ENCODE measurements at regions not wholly inside any gene's neighbourhood (a gene's known extent, or its start where the extent isn't known, plus 50 kb on each side); places are given as distances from the start of the nearest gene placed in this dataset.

DNA sequence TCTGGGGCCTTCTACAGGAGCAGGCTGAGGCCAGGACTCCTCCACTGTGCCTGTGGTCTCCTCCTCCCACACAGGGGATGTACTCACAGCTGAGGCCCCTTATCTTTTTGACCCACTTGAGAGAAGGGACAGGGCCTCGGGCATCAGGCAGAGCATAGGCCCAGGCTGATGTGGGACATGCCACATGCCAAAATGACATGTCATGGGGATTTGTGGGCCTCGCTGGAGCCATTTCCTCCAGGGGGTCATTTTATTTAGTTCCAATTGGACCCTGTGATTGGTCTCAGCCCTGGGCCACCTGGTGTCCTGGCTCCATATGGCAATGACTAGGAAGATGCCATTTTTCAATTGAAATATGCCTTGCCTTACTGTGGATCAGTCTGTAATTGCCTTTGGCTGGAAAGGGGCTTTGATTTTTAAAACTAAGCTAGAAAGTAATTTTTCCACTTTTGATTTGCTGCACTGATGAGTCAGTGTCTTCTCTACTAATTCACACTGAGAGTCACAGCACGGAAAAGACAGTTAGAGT, 171.1 kb upstream of the NAV2 start:
- no peak for DNase-seq (ENCODE audit: low spot score, unreplicated experiment)
- Mint-ChIP-seq H3K27ac (no peak overlapping the region), H3K4me1 (ENCODE audit: low read depth) (peaks cover under 1% of the 10 kb centered on the region), H3K27me3 (peaks cover 16% of the 10 kb centered on the region), H3K4me3 (ENCODE audit: low read depth) (no peak overlapping the region), H3K36me3 (ENCODE audit: insufficient read depth) (no peaks in the 10 kb centered on the region), H3K9me3 (ENCODE audit: low read depth) (no peaks in the 10 kb centered on the region)
- TF ChIP-seq, protein P1, sequence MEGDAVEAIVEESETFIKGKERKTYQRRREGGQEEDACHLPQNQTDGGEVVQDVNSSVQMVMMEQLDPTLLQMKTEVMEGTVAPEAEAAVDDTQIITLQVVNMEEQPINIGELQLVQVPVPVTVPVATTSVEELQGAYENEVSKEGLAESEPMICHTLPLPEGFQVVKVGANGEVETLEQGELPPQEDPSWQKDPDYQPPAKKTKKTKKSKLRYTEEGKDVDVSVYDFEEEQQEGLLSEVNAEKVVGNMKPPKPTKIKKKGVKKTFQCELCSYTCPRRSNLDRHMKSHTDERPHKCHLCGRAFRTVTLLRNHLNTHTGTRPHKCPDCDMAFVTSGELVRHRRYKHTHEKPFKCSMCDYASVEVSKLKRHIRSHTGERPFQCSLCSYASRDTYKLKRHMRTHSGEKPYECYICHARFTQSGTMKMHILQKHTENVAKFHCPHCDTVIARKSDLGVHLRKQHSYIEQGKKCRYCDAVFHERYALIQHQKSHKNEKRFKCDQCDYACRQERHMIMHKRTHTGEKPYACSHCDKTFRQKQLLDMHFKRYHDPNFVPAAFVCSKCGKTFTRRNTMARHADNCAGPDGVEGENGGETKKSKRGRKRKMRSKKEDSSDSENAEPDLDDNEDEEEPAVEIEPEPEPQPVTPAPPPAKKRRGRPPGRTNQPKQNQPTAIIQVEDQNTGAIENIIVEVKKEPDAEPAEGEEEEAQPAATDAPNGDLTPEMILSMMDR (IDR thresholded peaks at IDR 0.05; ENCODE audit: unreplicated experiment) = no peak

DNA sequence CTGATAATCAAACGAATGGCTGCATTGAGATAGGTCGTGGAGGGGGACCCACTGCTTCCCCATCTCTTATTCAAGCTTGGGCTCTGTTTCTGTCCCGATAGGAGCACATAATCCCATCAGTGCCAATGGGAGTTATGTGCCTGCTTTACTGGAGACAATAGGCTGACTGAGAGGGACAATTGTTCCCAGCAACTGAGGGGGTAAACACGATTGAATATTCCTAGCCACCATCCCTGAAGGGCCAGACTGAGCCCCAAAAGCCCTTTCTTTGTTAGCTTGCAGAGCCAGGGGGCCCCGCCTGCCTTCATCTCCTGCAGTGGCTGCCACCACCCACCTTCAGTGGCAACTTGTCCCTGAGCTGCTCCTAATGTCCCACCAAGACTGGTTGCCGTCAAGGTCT, 172.8 kb upstream of the NAV2 start:
- no peak for DNase-seq (ENCODE audit: low spot score, unreplicated experiment)
- H3K36me3 Mint-ChIP-seq (ENCODE audit: insufficient read depth) = no peaks in the 10 kb centered on the region
- TF ChIP-seq, protein P1 (IDR thresholded peaks at IDR 0.05; ENCODE audit: unreplicated experiment) = no peak
- no peak overlapping the region for H3K27ac Mint-ChIP-seq
- peaks cover 12% of the 10 kb centered on the region for H3K27me3 Mint-ChIP-seq
- peaks cover 5% of the 10 kb centered on the region for H3K4me1 Mint-ChIP-seq (ENCODE audit: low read depth)
- H3K4me3 Mint-ChIP-seq (ENCODE audit: low read depth) = no peak overlapping the region
- H3K9me3 Mint-ChIP-seq (ENCODE audit: low read depth) = no peaks in the 10 kb centered on the region

DNA sequence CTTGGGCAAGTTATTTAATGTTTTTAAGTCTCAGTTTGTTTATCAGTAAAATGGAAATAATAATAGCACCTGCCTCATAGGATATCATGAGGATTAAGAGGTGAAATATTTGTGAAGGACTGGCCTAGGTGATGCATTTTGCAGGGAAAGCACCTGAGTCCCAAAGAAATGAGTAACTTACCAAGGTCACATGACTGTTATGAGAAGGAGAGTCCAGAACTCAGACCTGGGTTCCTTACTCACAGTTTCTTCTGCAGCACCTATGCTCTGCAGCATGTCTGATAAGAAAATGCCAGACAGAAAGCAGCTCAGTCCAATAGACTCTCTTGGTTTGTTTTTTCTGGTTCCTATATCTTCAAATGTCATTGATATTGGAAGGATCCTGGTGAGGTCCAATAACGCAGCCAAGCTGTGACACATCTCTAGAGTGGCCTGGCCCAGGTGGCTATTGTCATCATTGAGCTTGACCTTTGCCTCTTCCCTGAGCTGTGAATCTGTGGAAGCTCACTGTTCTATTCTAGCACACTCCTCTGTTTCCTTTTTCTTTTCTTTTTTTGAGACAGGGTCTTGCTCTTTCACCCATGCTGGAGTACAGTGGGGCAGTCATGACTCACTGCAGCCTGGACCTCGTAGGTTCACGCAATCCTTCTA, 174.7 kb upstream of the NAV2 start:
- H3K36me3 Mint-ChIP-seq (ENCODE audit: insufficient read depth) = no peaks in the 10 kb centered on the region

DNA sequence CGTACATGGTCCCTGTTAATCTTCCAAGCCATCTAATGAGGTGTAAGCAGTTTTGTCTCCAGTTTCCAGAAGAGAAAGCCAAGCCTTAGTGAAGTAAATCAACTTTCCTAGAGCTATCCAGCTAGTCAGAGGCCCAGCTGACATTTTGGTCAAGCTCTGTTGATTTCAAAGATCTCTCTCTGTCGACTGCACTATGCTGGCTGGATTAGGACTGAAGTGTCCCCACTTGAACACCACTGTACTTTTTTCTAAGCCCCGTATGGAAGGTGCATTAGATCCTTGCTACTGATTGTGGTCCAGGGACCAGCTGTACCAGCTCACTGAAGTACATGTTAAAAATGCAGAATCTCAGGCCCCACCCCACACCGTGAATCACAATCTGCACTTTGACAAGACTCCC, 176.5 kb upstream of the NAV2 start:
- Mint-ChIP-seq H3K4me1 (ENCODE audit: low read depth) (peaks cover 5% of the 10 kb centered on the region), H3K9me3 (ENCODE audit: low read depth) (no peaks in the 10 kb centered on the region), H3K4me3 (ENCODE audit: low read depth) (no peak overlapping the region), H3K27me3 (peaks cover 13% of the 10 kb centered on the region), H3K36me3 (ENCODE audit: insufficient read depth) (no peaks in the 10 kb centered on the region), H3K27ac (no peak overlapping the region)
- TF ChIP-seq, protein P1 (IDR thresholded peaks at IDR 0.05; ENCODE audit: unreplicated experiment) = no peak
- no peak for DNase-seq (ENCODE audit: low spot score, unreplicated experiment)

More for the DNA sequence above, 174.7 kb upstream of the NAV2 start:
- Mint-ChIP-seq H3K27me3 (peaks cover 13% of the 10 kb centered on the region), H3K9me3 (ENCODE audit: low read depth) (no peaks in the 10 kb centered on the region), H3K4me1 (ENCODE audit: low read depth) (peaks cover 5% of the 10 kb centered on the region), H3K27ac (no peak overlapping the region), H3K4me3 (ENCODE audit: low read depth) (no peak overlapping the region)
- TF ChIP-seq, protein P1 (IDR thresholded peaks at IDR 0.05; ENCODE audit: unreplicated experiment) = no peak
- no peak for DNase-seq (ENCODE audit: low spot score, unreplicated experiment)

DNA sequence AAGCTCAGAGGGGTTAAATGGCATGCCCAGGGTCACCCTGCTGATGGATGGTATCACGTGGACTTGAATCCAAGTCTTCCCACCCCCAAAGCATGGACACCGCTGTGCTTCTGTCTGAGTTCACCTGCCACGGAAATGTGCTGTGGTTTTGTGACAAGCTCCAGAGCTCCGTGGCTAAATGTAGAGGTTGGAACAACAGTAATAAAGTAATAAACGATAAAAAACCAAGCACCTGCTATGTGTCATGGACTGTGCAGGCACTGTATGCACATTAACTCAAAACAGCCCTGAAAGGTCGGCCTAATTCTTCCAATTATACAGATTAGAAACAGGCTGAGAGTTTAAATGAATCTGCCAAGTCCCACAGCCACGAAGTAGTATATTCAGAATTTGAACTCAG, 182.1 kb upstream of the NAV2 start:
- Mint-ChIP-seq H3K4me1 (ENCODE audit: low read depth) (peaks cover 13% of the 10 kb centered on the region), H3K9me3 (ENCODE audit: low read depth) (no peaks in the 10 kb centered on the region), H3K36me3 (ENCODE audit: insufficient read depth) (no peaks in the 10 kb centered on the region), H3K4me3 (ENCODE audit: low read depth) (no peak overlapping the region), H3K27me3 (peaks cover 7% of the 10 kb centered on the region), H3K27ac (no peak overlapping the region)
- TF ChIP-seq, protein P1 (IDR thresholded peaks at IDR 0.05; ENCODE audit: unreplicated experiment) = no peak
- DNase-seq (ENCODE audit: low spot score, unreplicated experiment) = no peak

Data from progenitor cell of endocrine pancreas (in vitro differentiated cells).